H9 (cell line): ENCODE measurements at regions not wholly inside any gene's neighbourhood (a gene's known extent, or its start where the extent isn't known, plus 50 kb on each side); places are given as distances from the start of the nearest gene placed in this dataset.

Experiments
- DNase-seq: peaks from one replicate; pipeline ENCODE4 v3.0.0-alpha.2; 2017
- H2AFZ ChIP-seq: one replicate; pipeline ENCODE4 v1.6.1; 2013; ENCODE audit warnings: mild to moderate bottlenecking, low read length, control low read depth, moderate library complexity
- H2AK5ac ChIP-seq: 2 replicates; pipeline ENCODE4 v1.6.1; 2013; ENCODE audit warnings: low read length, control low read depth, mixed read lengths; ENCODE audit not compliant: insufficient read length
- H2BK120ac ChIP-seq: one replicate; pipeline ENCODE4 v1.6.1; 2013; ENCODE audit warnings: low read depth, mild to moderate bottlenecking, low read length, control low read depth, inconsistent platforms; ENCODE audit not compliant: poor library complexity, severe bottlenecking
- H2BK12ac ChIP-seq: 2 replicates; pipeline ENCODE4 v1.6.1; 2013; ENCODE audit warnings: low read length, control low read depth, mixed read lengths, low read depth; ENCODE audit not compliant: insufficient read length
- H2BK15ac ChIP-seq: 2 replicates; pipeline ENCODE4 v1.6.1; 2013; ENCODE audit warnings: low read depth, low read length, control low read depth
- H2BK20ac ChIP-seq: one replicate; pipeline ENCODE4 v1.6.1; 2013; ENCODE audit warnings: low read depth, mild to moderate bottlenecking, low read length, control low read depth, inconsistent platforms; ENCODE audit not compliant: poor library complexity, severe bottlenecking
- H2BK5ac ChIP-seq: 2 replicates; pipeline ENCODE4 v1.6.1; 2013; ENCODE audit warnings: low read length, control low read depth, mixed read lengths; ENCODE audit not compliant: insufficient read length
- H3K14ac ChIP-seq: 2 replicates; pipeline ENCODE4 v1.6.1; 2013; ENCODE audit warnings: low read length, control low read depth; ENCODE audit not compliant: insufficient read depth
- H3K18ac ChIP-seq: 2 replicates; pipeline ENCODE4 v1.6.1; 2013; ENCODE audit warnings: low read depth, mild to moderate bottlenecking, mixed read lengths, low read length, control low read depth; ENCODE audit not compliant: insufficient read length
- H3K23ac ChIP-seq: 2 replicates; pipeline ENCODE4 v1.6.1; 2013; ENCODE audit warnings: low read length, control low read depth, mixed read lengths, low read depth; ENCODE audit not compliant: insufficient read length
- H3K23me2 ChIP-seq: 2 replicates; pipeline ENCODE4 v1.6.1; 2013; ENCODE audit warnings: low read depth, mild to moderate bottlenecking, mixed read lengths, low read length, control low read depth; ENCODE audit not compliant: insufficient read length, poor library complexity, severe bottlenecking
- H3K27ac ChIP-seq: 2 replicates; pipeline ENCODE4 v1.5.1; 2013; ENCODE audit warnings: low read length, control low read depth, mixed read lengths, low read depth; ENCODE audit not compliant: insufficient read length
- H3K27me3 ChIP-seq: 2 replicates; pipeline ENCODE4 v1.6.1; 2013; ENCODE audit warnings: low read length, control low read depth, inconsistent platforms; ENCODE audit not compliant: insufficient read depth
- H3K4ac ChIP-seq: 2 replicates; pipeline ENCODE4 v1.6.1; 2013; ENCODE audit warnings: low read depth, mild to moderate bottlenecking, control low read depth, inconsistent platforms, low read length, moderate library complexity
- H3K4me1 ChIP-seq: 2 replicates; pipeline ENCODE4 v1.6.1; 2013; ENCODE audit warnings: low read length, control low read depth, inconsistent platforms; ENCODE audit not compliant: insufficient read depth
- H3K4me2 ChIP-seq: 2 replicates; pipeline ENCODE4 v1.6.1; 2013; ENCODE audit warnings: low read length, control low read depth, mixed read lengths; ENCODE audit not compliant: insufficient read length, insufficient read depth
- H3K56ac ChIP-seq: 2 replicates; pipeline ENCODE4 v1.6.1; 2013; ENCODE audit warnings: low read depth, mild to moderate bottlenecking, mixed read lengths, low read length, control low read depth; ENCODE audit not compliant: insufficient read length
- H3K79me1 ChIP-seq: 2 replicates; pipeline ENCODE4 v1.6.1; 2013; ENCODE audit warnings: low read depth, mild to moderate bottlenecking, moderate library complexity, low read length, control low read depth, inconsistent platforms; ENCODE audit not compliant: insufficient read depth, poor library complexity, severe bottlenecking
- H3K79me2 ChIP-seq: 2 replicates; pipeline ENCODE4 v1.6.1; 2013; ENCODE audit warnings: low read length, control low read depth, inconsistent platforms; ENCODE audit not compliant: insufficient read depth
- H3K9ac ChIP-seq: 2 replicates; pipeline ENCODE4 v1.6.1; 2013; ENCODE audit warnings: low read length, control low read depth, mixed read lengths; ENCODE audit not compliant: insufficient read length; ENCODE audit errors: extremely low read depth
- H3K9me3 ChIP-seq: one replicate; pipeline ENCODE4 v1.6.1; 2013; ENCODE audit warnings: low read depth, low read length, inconsistent platforms; ENCODE audit not compliant: control insufficient read depth
- H3T11ph ChIP-seq: one replicate; pipeline ENCODE4 v1.6.1; 2013; ENCODE audit warnings: mild to moderate bottlenecking, low read length, control low read depth, inconsistent platforms
- H4K20me1 ChIP-seq: one replicate; pipeline ENCODE4 v1.6.1; 2013; ENCODE audit not compliant: control insufficient read depth, insufficient read length, insufficient read depth
- H4K5ac ChIP-seq: 2 replicates; pipeline ENCODE4 v1.6.1; 2013; ENCODE audit warnings: low read depth, mild to moderate bottlenecking, mixed read lengths, low read length, control low read depth; ENCODE audit not compliant: insufficient read length
- H4K8ac ChIP-seq: replicated peaks from 2 replicates; pipeline ENCODE4 v1.6.1; 2013; ENCODE audit warnings: low read length, control low read depth, mixed read lengths, low read depth; ENCODE audit not compliant: insufficient read length
- H4K91ac ChIP-seq: 2 replicates; pipeline ENCODE4 v1.6.1; 2013; ENCODE audit warnings: low read depth, mild to moderate bottlenecking, moderate library complexity, mixed read lengths, low read length, control low read depth; ENCODE audit not compliant: insufficient read length
- H3K27ac Mint-ChIP-seq, 3 experiments: 2 replicates in 2 of 3; 3 replicates in 1 of 3; pipeline ENCODE4 v1.8.0; 2020 to 2021; ENCODE audit warnings: mixed read lengths in 3 of 3, mild to moderate bottlenecking in 1 of 3, moderate library complexity in 1 of 3
- H3K27me3 Mint-ChIP-seq: 2 replicates; pipeline ENCODE4 v1.8.0; 2021; ENCODE audit warnings: low read depth, mild to moderate bottlenecking, moderate library complexity, mixed read lengths
- H3K36me3 Mint-ChIP-seq, 3 experiments: 2 replicates in 2 of 3; 3 replicates in 1 of 3; pipeline ENCODE4 v1.8.0; 2020 to 2021; ENCODE audit warnings: low read depth in 3 of 3, mixed read lengths in 3 of 3; ENCODE audit not compliant: insufficient read depth in 1 of 3
- H3K4me1 Mint-ChIP-seq, 2 experiments: 2 replicates each; pipeline ENCODE4 v1.8.0; 2020; ENCODE audit warnings: mixed read lengths in 2 of 2
- H3K4me3 Mint-ChIP-seq, 2 experiments: 2 replicates in 1 of 2; 3 replicates in 1 of 2; pipeline ENCODE4 v1.8.0; 2020 to 2021; ENCODE audit warnings: mild to moderate bottlenecking in 2 of 2, mixed read lengths in 2 of 2, moderate library complexity in 1 of 2
- H3K9me3 Mint-ChIP-seq, 2 experiments: 2 replicates in 1 of 2; 3 replicates in 1 of 2; pipeline ENCODE4 v1.8.0; 2020; ENCODE audit warnings: mild to moderate bottlenecking in 2 of 2, mixed read lengths in 2 of 2, moderate library complexity in 1 of 2
- TF ChIP-seq, protein P1 (sequence below): fragments of 200-600 bp; sonication (generic); conservative IDR thresholded peaks from 3 replicates; pipeline ENCODE4 v1.8.0; 2021; ENCODE audit warnings: antibody characterized with exemption, mild to moderate bottlenecking

DNA sequence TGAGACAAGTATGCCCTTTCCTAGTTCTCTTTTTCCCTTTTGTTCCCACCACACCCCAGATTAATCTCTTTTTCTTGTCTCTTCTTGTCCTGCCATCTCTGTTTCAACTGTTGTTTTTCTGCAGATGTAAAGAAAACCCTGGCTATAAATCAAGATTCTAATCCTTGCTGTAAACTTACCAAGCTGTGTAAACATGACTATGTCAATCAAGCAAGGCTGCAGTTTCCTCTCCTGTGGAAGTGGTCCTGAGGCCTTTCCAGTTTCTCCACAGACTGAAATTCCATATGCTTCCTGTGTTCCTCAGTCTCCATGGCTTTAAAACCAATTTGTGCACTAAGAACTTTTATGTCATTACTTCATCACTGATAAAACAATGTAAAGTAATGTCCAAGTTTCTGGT lies 288.8 kb upstream of the PIK3C3 start:
- no peaks in the 10 kb centered on the region for H3K27me3 Mint-ChIP-seq
- Histone ChIP-seq H2BK20ac (no peak overlapping the region), H2AFZ (no peak overlapping the region), H3K18ac (no peak overlapping the region), H4K8ac (no peak overlapping the region), H2BK5ac (no peak overlapping the region), H3K9ac (no peak overlapping the region), H3K27me3 (no peaks in the 10 kb centered on the region), H3K4me2 (no peak overlapping the region), H3K56ac (no peak overlapping the region), H4K91ac (no peak overlapping the region), H3K79me2 (no peaks in the 10 kb centered on the region), H3K79me1 (no peaks in the 10 kb centered on the region), H4K20me1 (no peaks in the 10 kb centered on the region), H3K27ac (no peak overlapping the region), H2BK120ac (no peak overlapping the region), H2AK5ac (no peak overlapping the region), H3K9me3 (no peaks in the 10 kb centered on the region), H3K23me2 (no peaks in the 10 kb centered on the region), H4K5ac (no peak overlapping the region), H3K4me1 (no peaks in the 10 kb centered on the region), H3K4ac (no peak overlapping the region), H3K23ac (no peak overlapping the region), H3K14ac (no peak overlapping the region), H2BK15ac (no peak overlapping the region), H2BK12ac (no peak overlapping the region), H3T11ph (no peak overlapping the region)
- H3K4me1 Mint-ChIP-seq = no peaks in the 10 kb centered on the region
- no peaks in the 10 kb centered on the region for H3K36me3 Mint-ChIP-seq
- no peak overlapping the region for H3K4me3 Mint-ChIP-seq
- no peak overlapping the region; a peak in 1 of 7 replicates for H3K27ac Mint-ChIP-seq
- no peaks in the 10 kb centered on the region for H3K9me3 Mint-ChIP-seq
- no peak for DNase-seq
- TF ChIP-seq, protein P1, sequence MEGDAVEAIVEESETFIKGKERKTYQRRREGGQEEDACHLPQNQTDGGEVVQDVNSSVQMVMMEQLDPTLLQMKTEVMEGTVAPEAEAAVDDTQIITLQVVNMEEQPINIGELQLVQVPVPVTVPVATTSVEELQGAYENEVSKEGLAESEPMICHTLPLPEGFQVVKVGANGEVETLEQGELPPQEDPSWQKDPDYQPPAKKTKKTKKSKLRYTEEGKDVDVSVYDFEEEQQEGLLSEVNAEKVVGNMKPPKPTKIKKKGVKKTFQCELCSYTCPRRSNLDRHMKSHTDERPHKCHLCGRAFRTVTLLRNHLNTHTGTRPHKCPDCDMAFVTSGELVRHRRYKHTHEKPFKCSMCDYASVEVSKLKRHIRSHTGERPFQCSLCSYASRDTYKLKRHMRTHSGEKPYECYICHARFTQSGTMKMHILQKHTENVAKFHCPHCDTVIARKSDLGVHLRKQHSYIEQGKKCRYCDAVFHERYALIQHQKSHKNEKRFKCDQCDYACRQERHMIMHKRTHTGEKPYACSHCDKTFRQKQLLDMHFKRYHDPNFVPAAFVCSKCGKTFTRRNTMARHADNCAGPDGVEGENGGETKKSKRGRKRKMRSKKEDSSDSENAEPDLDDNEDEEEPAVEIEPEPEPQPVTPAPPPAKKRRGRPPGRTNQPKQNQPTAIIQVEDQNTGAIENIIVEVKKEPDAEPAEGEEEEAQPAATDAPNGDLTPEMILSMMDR = no peak
